Hepatocyte (in vitro differentiated cells): ENCODE measurements at regions not wholly inside any gene's neighbourhood (a gene's known extent, or its start where the extent isn't known, plus 50 kb on each side); places are given as distances from the start of the nearest gene placed in this dataset.

ENCODE experiments used
- DNase-seq: peaks from one replicate; pipeline ENCODE4 v3.0.0-alpha.2; 2016; ENCODE audit warnings: low spot score
- H2AFZ ChIP-seq: fragments of 200-600 bp; sonication (generic); 2 replicates; pipeline ENCODE4 v1.6.0; 2016; ENCODE audit warnings: antibody characterized with exemption, mild to moderate bottlenecking
- H3K27ac ChIP-seq: fragments of 200-600 bp; sonication (generic); 2 replicates; pipeline ENCODE4 v1.5.1; 2016; ENCODE audit warnings: mild to moderate bottlenecking
- H3K27me3 ChIP-seq: fragments of 200-600 bp; sonication (generic); 2 replicates; pipeline ENCODE4 v1.6.1; 2016
- H3K36me3 ChIP-seq: fragments of 200-600 bp; sonication (generic); replicated peaks from 2 replicates; pipeline ENCODE4 v1.5.1; 2016; ENCODE audit warnings: low read depth; ENCODE audit not compliant: insufficient read depth
- H3K4me1 ChIP-seq: fragments of 200-600 bp; sonication (generic); 2 replicates; pipeline ENCODE4 v1.5.1; 2016; ENCODE audit warnings: mild to moderate bottlenecking, moderate library complexity; ENCODE audit not compliant: insufficient read depth
- H3K4me2 ChIP-seq: fragments of 200-600 bp; sonication (generic); 2 replicates; pipeline ENCODE4 v1.6.0; 2016
- H3K4me3 ChIP-seq: fragments of 200-600 bp; sonication (generic); 2 replicates; pipeline ENCODE4 v1.5.1; 2016; ENCODE audit warnings: mild to moderate bottlenecking
- H3K79me2 ChIP-seq: fragments of 200-600 bp; sonication (generic); 2 replicates; pipeline ENCODE4 v1.6.0; 2017; ENCODE audit warnings: mild to moderate bottlenecking
- H3K9me2 ChIP-seq: fragments of 200-600 bp; sonication (generic); replicated peaks from 2 replicates; pipeline ENCODE4 v1.6.0; 2017; ENCODE audit warnings: mild to moderate bottlenecking; ENCODE audit not compliant: insufficient read depth
- H3K9me3 ChIP-seq: fragments of 200-600 bp; sonication (generic); 2 replicates; pipeline ENCODE4 v1.5.1; 2016; ENCODE audit warnings: low read depth, mild to moderate bottlenecking
- H4K20me1 ChIP-seq: fragments of 200-600 bp; sonication (generic); 2 replicates; pipeline ENCODE4 v1.6.0; 2016; ENCODE audit warnings: mild to moderate bottlenecking; ENCODE audit not compliant: insufficient read depth, poor library complexity, severe bottlenecking
- EZH2 ChIP-seq: fragments of 200-600 bp; sonication (generic); IDR thresholded peaks from 2 replicates; pipeline ENCODE4 v1.6.1; 2016; ENCODE audit warnings: antibody characterized with exemption, mild to moderate bottlenecking, borderline replicate concordance
- EZH2phosphoT487 ChIP-seq: fragments of 200-600 bp; sonication (generic); IDR thresholded peaks from one replicate; pipeline ENCODE4 v1.6.1; 2018; ENCODE audit warnings: antibody characterized with exemption, mild to moderate bottlenecking, low read depth, moderate library complexity; ENCODE audit not compliant: unreplicated experiment, severe bottlenecking
- WGBS: methylation state at CpG from one replicate; pipeline ENCODE4 v1.1.6; 2016; ENCODE audit warnings: low lambda C conversion rate; ENCODE audit errors: missing lambda C conversion rate; 5-methylcytosine and 5-hydroxymethylcytosine counted together
- TF ChIP-seq, protein P1 (sequence below): fragments of 200-600 bp; sonication (generic); IDR thresholded peaks from 2 replicates; pipeline ENCODE4 v1.5.1; 2016; ENCODE audit warnings: antibody characterized with exemption, mild to moderate bottlenecking; ENCODE audit not compliant: poor library complexity

- Histone ChIP-seq H2AFZ (no peak overlapping the region), H3K79me2 (no peaks in the 10 kb centered on the region), H3K4me1 (no peaks in the 10 kb centered on the region), H3K4me2 (no peak overlapping the region), H3K9me3 (peaks cover 7% of the 10 kb centered on the region), H3K9me2 (no peaks in the 10 kb centered on the region), H3K36me3 (no peaks in the 10 kb centered on the region), H3K27me3 (no peaks in the 10 kb centered on the region), H3K27ac (no peak overlapping the region), H3K4me3 (no peak overlapping the region), H4K20me1 (no peaks in the 10 kb centered on the region)
- no peak for DNase-seq
- TF ChIP-seq EZH2phosphoT487 (no peak), EZH2 (no peak)
- TF ChIP-seq, protein P1, sequence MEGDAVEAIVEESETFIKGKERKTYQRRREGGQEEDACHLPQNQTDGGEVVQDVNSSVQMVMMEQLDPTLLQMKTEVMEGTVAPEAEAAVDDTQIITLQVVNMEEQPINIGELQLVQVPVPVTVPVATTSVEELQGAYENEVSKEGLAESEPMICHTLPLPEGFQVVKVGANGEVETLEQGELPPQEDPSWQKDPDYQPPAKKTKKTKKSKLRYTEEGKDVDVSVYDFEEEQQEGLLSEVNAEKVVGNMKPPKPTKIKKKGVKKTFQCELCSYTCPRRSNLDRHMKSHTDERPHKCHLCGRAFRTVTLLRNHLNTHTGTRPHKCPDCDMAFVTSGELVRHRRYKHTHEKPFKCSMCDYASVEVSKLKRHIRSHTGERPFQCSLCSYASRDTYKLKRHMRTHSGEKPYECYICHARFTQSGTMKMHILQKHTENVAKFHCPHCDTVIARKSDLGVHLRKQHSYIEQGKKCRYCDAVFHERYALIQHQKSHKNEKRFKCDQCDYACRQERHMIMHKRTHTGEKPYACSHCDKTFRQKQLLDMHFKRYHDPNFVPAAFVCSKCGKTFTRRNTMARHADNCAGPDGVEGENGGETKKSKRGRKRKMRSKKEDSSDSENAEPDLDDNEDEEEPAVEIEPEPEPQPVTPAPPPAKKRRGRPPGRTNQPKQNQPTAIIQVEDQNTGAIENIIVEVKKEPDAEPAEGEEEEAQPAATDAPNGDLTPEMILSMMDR = no peak
- WGBS = 98% methylated on average over 1 of the region's 1 CpG
Measured at GRCh38 chr2:234638966-234639365, 142.1 kb upstream of the ARL4C start.

- H4K20me1 ChIP-seq = no peaks in the 10 kb centered on the region
- H3K4me3 ChIP-seq = no peak overlapping the region
- H3K27ac ChIP-seq = no peak overlapping the region
- no peaks in the 10 kb centered on the region for H3K36me3 ChIP-seq
- H3K79me2 ChIP-seq = no peaks in the 10 kb centered on the region
- H3K4me1 ChIP-seq = peaks cover 22% of the 10 kb centered on the region
- 88% methylated on average over 1 of the region's 1 CpG for WGBS
- H3K9me3 ChIP-seq = no peaks in the 10 kb centered on the region
- H3K27me3 ChIP-seq = no peaks in the 10 kb centered on the region
- no peak overlapping the region for H2AFZ ChIP-seq
- no peak overlapping the region for H3K4me2 ChIP-seq
- no peaks in the 10 kb centered on the region for H3K9me2 ChIP-seq
- no peak for TF ChIP-seq EZH2
- TF ChIP-seq EZH2phosphoT487 = no peak
- TF ChIP-seq, protein P1 = no peak
- DNase-seq = no peak
Measured at GRCh38 chr2:234635284-234635683, 138.4 kb upstream of the ARL4C start.

GRCh38 chr2:234633581-234634230 lies 136.8 kb upstream of the ARL4C start:
- no peaks in the 10 kb centered on the region for H3K9me2 ChIP-seq
- no peaks in the 10 kb centered on the region for H3K9me3 ChIP-seq
- 70% methylated on average over 9 of the region's 9 CpGs for WGBS
- H3K36me3 ChIP-seq = no peaks in the 10 kb centered on the region
- peaks cover 32% of the 10 kb centered on the region for H3K4me1 ChIP-seq
- DNase-seq = no peak
- H3K4me2 ChIP-seq = no peak overlapping the region
- no peaks in the 10 kb centered on the region for H3K27me3 ChIP-seq
- TF ChIP-seq, protein P1 = no peak
- TF ChIP-seq EZH2phosphoT487 (no peak), EZH2 (no peak)
- no peaks in the 10 kb centered on the region for H3K79me2 ChIP-seq
- H4K20me1 ChIP-seq = no peaks in the 10 kb centered on the region
- H3K4me3 ChIP-seq = no peak overlapping the region
- peak overlapping the region; percentile 49 for H3K27ac ChIP-seq
- no peak overlapping the region for H2AFZ ChIP-seq
